OCI-LY1 (cell line): ENCODE measurements at regions not wholly inside any gene's neighbourhood (a gene's known extent, or its start where the extent isn't known, plus 50 kb on each side); places are given as distances from the start of the nearest gene placed in this dataset.

ENCODE experiments used
- H2AFZ ChIP-seq: fragments of 200-600 bp; sonication (generic), shearing (Covaris generic); 2 replicates; pipeline ENCODE4 v1.6.0; 2014; ENCODE audit warnings: antibody characterized with exemption, mild to moderate bottlenecking, low read length
- H3F3A ChIP-seq: fragments of 200-600 bp; sonication (generic), shearing (Covaris generic); 2 replicates; pipeline ENCODE4 v1.6.0; 2014; ENCODE audit warnings: mild to moderate bottlenecking, antibody characterized with exemption, low read length, moderate library complexity; ENCODE audit not compliant: insufficient read depth
- H3K27ac ChIP-seq: fragments of 200-600 bp; sonication (generic); 2 replicates; pipeline ENCODE4 v1.5.1; 2014; ENCODE audit warnings: low read length, mixed run types, mild to moderate bottlenecking, low read depth; ENCODE audit not compliant: poor library complexity, severe bottlenecking
- H3K27me3 ChIP-seq: fragments of 200-600 bp; sonication (generic); 2 replicates; pipeline ENCODE4 v1.6.0; 2014; ENCODE audit warnings: antibody characterized with exemption, mild to moderate bottlenecking, low read length, moderate library complexity; ENCODE audit not compliant: insufficient read depth
- H3K36me3 ChIP-seq: fragments of 200-600 bp; sonication (generic); 2 replicates; pipeline ENCODE4 v1.6.1; 2014; ENCODE audit warnings: mild to moderate bottlenecking, antibody characterized with exemption, low read length, moderate library complexity, mixed read lengths; ENCODE audit not compliant: insufficient read depth
- H3K4me1 ChIP-seq: fragments of 200-600 bp; sonication (generic); 2 replicates; pipeline ENCODE4 v1.5.1; 2014; ENCODE audit warnings: mild to moderate bottlenecking, low read length, moderate library complexity; ENCODE audit not compliant: insufficient read depth, severe bottlenecking
- H3K4me2 ChIP-seq: fragments of 200-600 bp; sonication (generic), shearing (Covaris generic); 2 replicates; pipeline ENCODE4 v1.6.1; 2014; ENCODE audit warnings: low read length
- H3K4me3 ChIP-seq: fragments of 200-600 bp; sonication (generic); 2 replicates; pipeline ENCODE4 v1.5.1; 2014; ENCODE audit warnings: low read length, low read depth, mild to moderate bottlenecking, mixed read lengths; ENCODE audit not compliant: poor library complexity, severe bottlenecking
- H3K79me2 ChIP-seq: fragments of 200-600 bp; shearing (Covaris generic); 2 replicates; pipeline ENCODE4 v1.6.1; 2016; ENCODE audit warnings: mixed run types, low read length, mixed read lengths; ENCODE audit not compliant: insufficient read depth
- H3K9ac ChIP-seq: fragments of 200-600 bp; sonication (generic), shearing (Covaris generic); 2 replicates; pipeline ENCODE4 v1.6.1; 2014; ENCODE audit warnings: mild to moderate bottlenecking, low read length, mixed read lengths
- H3K9me2 ChIP-seq: fragments of 200-600 bp; sonication (generic), shearing (Covaris generic); 2 replicates; pipeline ENCODE4 v1.6.1; 2014; ENCODE audit warnings: low read depth, mild to moderate bottlenecking, low read length, mixed read lengths
- H3K9me3 ChIP-seq: fragments of 200-600 bp; shearing (Covaris generic); 2 replicates; pipeline ENCODE4 v1.6.1; 2014; ENCODE audit warnings: low read length, mixed read lengths
- H4K20me1 ChIP-seq: fragments of 200-600 bp; sonication (generic), shearing (Covaris generic); 2 replicates; pipeline ENCODE4 v1.6.0; 2016; ENCODE audit warnings: mild to moderate bottlenecking, low read length; ENCODE audit not compliant: insufficient read depth
- CTCF ChIP-seq: fragments of 200-600 bp; sonication (generic), shearing (Covaris generic); IDR thresholded peaks from 2 replicates; pipeline ENCODE4 v1.5.1; 2017; ENCODE audit warnings: mild to moderate bottlenecking, antibody characterized with exemption, low read length, moderate library complexity, mixed read lengths
- EZH2 ChIP-seq: fragments of 200-600 bp; sonication (generic), shearing (Covaris generic); IDR thresholded peaks from 2 replicates; pipeline ENCODE4 v1.8.0; 2017; ENCODE audit warnings: borderline replicate concordance, mixed run types, mild to moderate bottlenecking, antibody characterized with exemption, low read length, moderate library complexity, mixed read lengths

GRCh38 chr4:12534684-12535083 is 949.5 kb downstream of the RAB28 start:
- H3K9me3 ChIP-seq, result no peaks in the 10 kb centered on the region
- H3K36me3 ChIP-seq, result no peaks in the 10 kb centered on the region
- H3K4me2 ChIP-seq, result no peak overlapping the region
- no peak overlapping the region for H3K9ac ChIP-seq
- H3K9me2 ChIP-seq, result no peaks in the 10 kb centered on the region
- TF ChIP-seq CTCF (no peak), EZH2 (no peak)
- no peaks in the 10 kb centered on the region for H3K4me1 ChIP-seq
- no peak overlapping the region for H2AFZ ChIP-seq
- no peaks in the 10 kb centered on the region for H4K20me1 ChIP-seq
- H3F3A ChIP-seq, result no peaks in the 10 kb centered on the region
- H3K27me3 ChIP-seq, result no peaks in the 10 kb centered on the region
- no peak overlapping the region for H3K27ac ChIP-seq
- H3K4me3 ChIP-seq, result no peak overlapping the region
- H3K79me2 ChIP-seq, result no peaks in the 10 kb centered on the region

- no peak overlapping the region for H3K27ac ChIP-seq
- no peak for TF ChIP-seq EZH2
- TF ChIP-seq CTCF, result no peak
- H2AFZ ChIP-seq, result no peak overlapping the region
- H3K9ac ChIP-seq, result no peak overlapping the region
- H3K27me3 ChIP-seq, result no peaks in the 10 kb centered on the region
- H3K4me2 ChIP-seq, result no peak overlapping the region
- H3F3A ChIP-seq, result no peaks in the 10 kb centered on the region
- no peaks in the 10 kb centered on the region for H3K4me1 ChIP-seq
- no peaks in the 10 kb centered on the region for H3K9me2 ChIP-seq
- H3K79me2 ChIP-seq, result no peaks in the 10 kb centered on the region
- H4K20me1 ChIP-seq, result no peaks in the 10 kb centered on the region
- no peaks in the 10 kb centered on the region for H3K9me3 ChIP-seq
- H3K4me3 ChIP-seq, result no peak overlapping the region
- no peaks in the 10 kb centered on the region for H3K36me3 ChIP-seq
These were observed 964.7 kb downstream of the RAB28 start for GRCh38 chr4:12519426-12519825.

- TF ChIP-seq EZH2 (no peak), CTCF (no peak)
These were observed 976.2 kb downstream of the RAB28 start for GRCh38 chr4:12507868-12508481.

More at GRCh38 chr4:12507868-12508481, 976.2 kb downstream of the RAB28 start:
- Histone ChIP-seq H4K20me1 (no peaks in the 10 kb centered on the region), H3K4me1 (no peaks in the 10 kb centered on the region), H3K9me3 (no peaks in the 10 kb centered on the region), H2AFZ (no peak overlapping the region), H3K4me3 (no peak overlapping the region), H3K27ac (no peak overlapping the region), H3K27me3 (no peaks in the 10 kb centered on the region), H3K9ac (no peak overlapping the region), H3K79me2 (no peaks in the 10 kb centered on the region), H3K4me2 (no peak overlapping the region), H3F3A (no peaks in the 10 kb centered on the region), H3K36me3 (no peaks in the 10 kb centered on the region), H3K9me2 (no peaks in the 10 kb centered on the region)
